Stimulated activated naive CD8-positive, alpha-beta T cell treated with anti-CD3 and anti-CD28 coated beads, Interleukin-15, Interleukin-2, amounts not matched to agents 100 ng/mL and 50 ng/mL, for 24 hours (primary cell): ENCODE measurements at regions not wholly inside any gene's neighbourhood (a gene's known extent, or its start where the extent isn't known, plus 50 kb on each side); places are given as distances from the start of the nearest gene placed in this dataset.
"Not testable (repeated sequence)": the region's sequence is repeated elsewhere in the genome, so short reads cannot be mapped to it uniquely, and the experiment has no call there.

Experiments
- H3K27ac Mint-ChIP-seq: one replicate; pipeline ENCODE4 v1.8.0; 2021; ENCODE audit warnings: mild to moderate bottlenecking, mixed read lengths
- H3K27me3 Mint-ChIP-seq: one replicate; pipeline ENCODE4 v1.8.0; 2021; ENCODE audit warnings: mixed read lengths
- H3K36me3 Mint-ChIP-seq: one replicate; pipeline ENCODE4 v1.8.0; 2021; ENCODE audit warnings: low read depth, mixed read lengths
- H3K4me1 Mint-ChIP-seq: one replicate; pipeline ENCODE4 v1.8.0; 2021; ENCODE audit warnings: low read depth, mixed read lengths
- H3K4me3 Mint-ChIP-seq: one replicate; pipeline ENCODE4 v1.8.0; 2021; ENCODE audit warnings: mild to moderate bottlenecking, mixed read lengths
- H3K9me3 Mint-ChIP-seq: one replicate; pipeline ENCODE4 v1.8.0; 2021; ENCODE audit warnings: mixed read lengths

- Mint-ChIP-seq H3K27ac (peak overlapping the region; percentile 51), H3K36me3 (peaks cover 19% of the 10 kb centered on the region), H3K4me1 (peaks cover 35% of the 10 kb centered on the region), H3K4me3 (peak overlapping the region; percentile 60), H3K9me3 (peaks cover 8% of the 10 kb centered on the region), H3K27me3 (peaks cover 3% of the 10 kb centered on the region)
These were observed 159.1 kb downstream of the CCDC71L start for GRCh38 chr7:106501605-106502580.

- H3K27me3 Mint-ChIP-seq = peaks cover 12% of the 10 kb centered on the region
- peaks cover 11% of the 10 kb centered on the region for H3K9me3 Mint-ChIP-seq
- H3K4me3 Mint-ChIP-seq = no peak overlapping the region
- H3K4me1 Mint-ChIP-seq = peaks cover 27% of the 10 kb centered on the region
- H3K27ac Mint-ChIP-seq = no peak overlapping the region
- peaks cover 17% of the 10 kb centered on the region for H3K36me3 Mint-ChIP-seq
These were observed 161.1 kb downstream of the CCDC71L start for GRCh38 chr7:106499897-106500296.

DNA sequence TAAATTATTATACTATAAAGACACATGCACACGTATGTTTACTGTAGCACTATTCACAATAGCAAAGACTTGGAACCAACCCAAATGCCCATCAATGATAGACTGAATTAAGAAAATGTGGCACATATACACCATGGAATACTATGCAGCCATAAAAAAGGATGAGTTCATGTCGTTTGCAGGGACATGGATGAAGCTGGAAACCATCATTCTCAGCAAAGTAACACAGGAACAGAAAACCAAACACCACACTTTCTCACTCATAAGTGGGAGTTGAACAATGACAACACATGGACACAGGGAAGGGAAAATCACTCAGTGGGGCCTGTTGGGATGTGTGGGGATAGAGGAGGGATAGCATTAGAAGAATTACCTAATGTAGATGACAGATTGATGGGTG is 163.0 kb downstream of the CCDC71L start:
- H3K27ac Mint-ChIP-seq, H3K9me3 Mint-ChIP-seq, H3K4me3 Mint-ChIP-seq, H3K36me3 Mint-ChIP-seq: not testable (repeated sequence)
- peaks cover 14% of the 10 kb centered on the region for H3K27me3 Mint-ChIP-seq
- H3K4me1 Mint-ChIP-seq = peaks cover 12% of the 10 kb centered on the region

DNA sequence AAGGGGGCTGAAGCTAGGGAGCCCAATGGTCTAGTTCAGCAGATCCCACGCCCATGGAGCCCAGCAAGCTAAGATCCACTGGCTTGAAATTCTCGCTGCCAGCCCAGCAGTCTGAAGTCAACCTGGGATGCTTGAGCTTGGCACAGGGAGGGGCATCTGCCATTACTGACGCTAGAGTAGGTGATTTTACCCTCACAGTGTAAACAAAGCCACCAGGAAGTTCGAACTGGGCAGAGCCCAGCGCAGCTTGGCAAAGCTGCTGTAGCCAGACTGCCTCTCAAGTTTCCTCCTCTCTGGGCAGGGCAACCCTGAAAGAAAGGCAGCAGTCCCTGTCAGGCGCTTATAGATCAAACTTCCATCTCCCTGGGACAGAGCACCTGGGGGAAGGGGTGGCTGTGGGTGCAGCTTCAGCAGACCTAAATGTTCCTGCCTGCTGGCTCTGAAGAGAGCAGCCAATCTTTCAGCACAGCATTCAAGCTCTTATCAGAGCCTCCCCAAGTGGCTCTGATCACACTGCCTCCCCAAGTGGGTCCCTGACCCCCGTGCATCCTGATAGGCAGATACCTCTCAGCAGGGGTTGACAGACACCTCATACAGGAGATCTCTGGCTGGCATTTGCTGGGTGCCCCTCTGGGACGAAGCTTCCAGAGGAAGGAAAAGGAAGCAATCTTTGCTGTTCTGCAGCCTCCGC is 167.8 kb downstream of the CCDC71L start:
- Mint-ChIP-seq H3K27ac (no peak overlapping the region), H3K36me3 (peaks cover 11% of the 10 kb centered on the region), H3K27me3 (peaks cover 18% of the 10 kb centered on the region), H3K9me3 (peaks cover 11% of the 10 kb centered on the region), H3K4me3 (no peak overlapping the region), H3K4me1 (no peaks in the 10 kb centered on the region)

- Mint-ChIP-seq H3K36me3 (peaks cover 11% of the 10 kb centered on the region), H3K4me3 (no peak overlapping the region), H3K27ac (no peak overlapping the region), H3K27me3 (peaks cover 12% of the 10 kb centered on the region), H3K9me3 (peaks cover 8% of the 10 kb centered on the region), H3K4me1 (peaks cover 42% of the 10 kb centered on the region)
These were observed 172.5 kb downstream of the CCDC71L start for GRCh38 chr7:106488465-106488864.

- peaks cover 8% of the 10 kb centered on the region for H3K9me3 Mint-ChIP-seq
- H3K27ac Mint-ChIP-seq = no peak overlapping the region
- H3K4me3 Mint-ChIP-seq = no peak overlapping the region
- peaks cover 11% of the 10 kb centered on the region for H3K36me3 Mint-ChIP-seq
- H3K27me3 Mint-ChIP-seq = peaks cover 12% of the 10 kb centered on the region
- H3K4me1 Mint-ChIP-seq = peaks cover 46% of the 10 kb centered on the region
These were observed 173.1 kb downstream of the CCDC71L start for GRCh38 chr7:106487892-106488291.

DNA sequence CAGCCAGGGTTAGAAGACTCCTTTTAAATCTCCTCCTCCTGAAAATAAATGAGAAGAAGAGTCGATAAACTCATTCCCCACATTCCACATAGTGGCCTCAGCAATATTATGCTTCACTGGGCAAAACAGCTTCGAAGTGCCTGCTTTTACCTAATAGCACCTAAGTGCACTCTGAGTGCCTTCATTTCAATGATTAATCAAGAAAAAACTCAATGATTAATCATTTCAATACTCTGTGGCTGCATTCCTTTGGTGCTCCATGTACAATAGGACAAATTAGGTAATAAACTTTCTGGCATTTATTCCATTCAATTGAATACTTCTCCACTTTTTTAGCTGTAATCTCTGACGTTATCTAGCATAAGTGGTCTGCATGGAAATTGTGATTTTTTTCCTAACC is 174.6 kb downstream of the CCDC71L start:
- peak overlapping the region; percentile 92 for H3K27ac Mint-ChIP-seq
- H3K9me3 Mint-ChIP-seq = peaks cover 8% of the 10 kb centered on the region
- H3K27me3 Mint-ChIP-seq = peaks cover 8% of the 10 kb centered on the region
- H3K36me3 Mint-ChIP-seq = peaks cover 11% of the 10 kb centered on the region
- no peak overlapping the region for H3K4me3 Mint-ChIP-seq
- peaks cover 57% of the 10 kb centered on the region for H3K4me1 Mint-ChIP-seq

DNA sequence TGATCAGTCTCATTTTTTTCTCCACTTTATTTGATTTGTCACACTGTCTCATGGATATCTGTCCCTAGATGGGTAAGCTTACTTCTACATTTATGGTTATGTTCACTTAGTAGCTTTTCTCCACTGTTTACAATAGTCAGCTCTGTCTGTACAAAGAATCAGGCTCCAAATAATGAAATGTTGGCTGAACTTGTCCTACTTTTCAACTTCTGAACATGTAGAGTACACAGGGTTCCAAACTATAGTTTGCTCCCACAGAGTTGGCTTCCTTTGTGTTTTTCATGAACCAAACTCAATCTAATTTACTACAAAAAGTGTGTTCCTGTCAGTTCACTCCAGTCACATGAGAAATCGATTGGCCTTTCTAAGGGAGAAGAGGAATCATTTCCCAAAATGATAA is 175.0 kb downstream of the CCDC71L start:
- peaks cover 11% of the 10 kb centered on the region for H3K27me3 Mint-ChIP-seq
- H3K27ac Mint-ChIP-seq = peak overlapping the region; percentile 92
- peaks cover 8% of the 10 kb centered on the region for H3K9me3 Mint-ChIP-seq
- H3K4me3 Mint-ChIP-seq = peak overlapping the region; percentile 53
- peaks cover 11% of the 10 kb centered on the region for H3K36me3 Mint-ChIP-seq
- H3K4me1 Mint-ChIP-seq = peaks cover 62% of the 10 kb centered on the region

GRCh38 chr7:106485031-106485551 is 175.9 kb downstream of the CCDC71L start:
- Mint-ChIP-seq H3K4me1 (peaks cover 70% of the 10 kb centered on the region), H3K4me3 (peak overlapping the region; percentile 53), H3K9me3 (no peaks in the 10 kb centered on the region), H3K36me3 (peaks cover 7% of the 10 kb centered on the region), H3K27ac (peak overlapping the region; percentile 92), H3K27me3 (peaks cover 12% of the 10 kb centered on the region)

GRCh38 chr7:106484562-106484961 is 176.4 kb downstream of the CCDC71L start:
- Mint-ChIP-seq H3K27me3 (peaks cover 14% of the 10 kb centered on the region), H3K4me3 (peak overlapping the region; percentile 53), H3K27ac (peak overlapping the region; percentile 92), H3K4me1 (peaks cover 74% of the 10 kb centered on the region), H3K9me3 (no peaks in the 10 kb centered on the region), H3K36me3 (peaks cover 1% of the 10 kb centered on the region)

- Mint-ChIP-seq H3K27ac (no peak overlapping the region), H3K9me3 (no peaks in the 10 kb centered on the region), H3K4me1 (peaks cover 72% of the 10 kb centered on the region), H3K27me3 (peaks cover 16% of the 10 kb centered on the region), H3K4me3 (no peak overlapping the region), H3K36me3 (no peaks in the 10 kb centered on the region)
These were observed 178.9 kb downstream of the CCDC71L start for GRCh38 chr7:106482091-106482490.

DNA sequence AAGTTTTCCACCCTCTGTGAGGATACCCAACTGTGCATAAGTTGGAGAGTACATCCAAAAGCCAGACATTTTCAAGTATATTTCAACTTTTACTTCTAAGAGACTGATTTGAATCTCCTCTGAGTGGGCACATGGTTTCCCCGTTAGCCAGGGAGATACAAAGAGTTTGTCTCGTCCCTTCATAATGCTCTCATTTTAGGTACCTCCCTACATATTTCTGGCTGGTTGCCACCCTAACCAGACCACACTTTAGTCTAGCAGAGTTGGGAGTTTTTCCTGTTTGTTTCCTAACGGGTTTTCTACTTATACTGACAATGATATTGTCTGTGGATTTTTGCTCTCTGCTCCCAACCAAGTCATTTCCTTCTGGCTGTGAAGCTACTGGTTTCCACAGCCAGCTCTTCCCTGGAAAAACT is 180.3 kb downstream of the CCDC71L start:
- Mint-ChIP-seq H3K27me3 (peaks cover 14% of the 10 kb centered on the region), H3K36me3 (no peaks in the 10 kb centered on the region), H3K4me3 (peak overlapping the region; percentile 23), H3K27ac (peak overlapping the region; percentile 74), H3K4me1 (peaks cover 57% of the 10 kb centered on the region), H3K9me3 (no peaks in the 10 kb centered on the region)

DNA sequence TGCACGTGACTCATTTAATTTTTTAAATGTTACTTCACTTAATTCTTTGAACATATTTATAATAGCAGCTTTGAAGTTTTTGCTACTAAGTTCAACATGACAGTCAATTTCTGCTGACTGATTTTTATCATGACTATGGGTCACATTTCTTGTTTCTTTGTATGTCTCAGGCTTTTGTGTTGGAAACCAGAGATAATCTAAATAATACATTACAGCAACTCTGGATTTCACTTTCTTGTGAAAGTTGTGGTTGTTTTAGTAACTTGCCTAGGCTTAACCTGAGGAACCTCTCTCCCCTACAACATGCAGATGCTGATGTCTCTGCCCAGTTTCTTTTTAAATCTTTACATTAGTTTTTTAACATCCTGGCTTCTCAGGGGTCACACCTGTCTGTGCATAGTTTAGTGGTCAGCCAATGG is 180.8 kb downstream of the CCDC71L start:
- Mint-ChIP-seq H3K27ac (peak overlapping the region; percentile 74), H3K4me1 (peaks cover 52% of the 10 kb centered on the region), H3K36me3 (no peaks in the 10 kb centered on the region), H3K9me3 (no peaks in the 10 kb centered on the region), H3K4me3 (peak overlapping the region; percentile 23), H3K27me3 (peaks cover 17% of the 10 kb centered on the region)

DNA sequence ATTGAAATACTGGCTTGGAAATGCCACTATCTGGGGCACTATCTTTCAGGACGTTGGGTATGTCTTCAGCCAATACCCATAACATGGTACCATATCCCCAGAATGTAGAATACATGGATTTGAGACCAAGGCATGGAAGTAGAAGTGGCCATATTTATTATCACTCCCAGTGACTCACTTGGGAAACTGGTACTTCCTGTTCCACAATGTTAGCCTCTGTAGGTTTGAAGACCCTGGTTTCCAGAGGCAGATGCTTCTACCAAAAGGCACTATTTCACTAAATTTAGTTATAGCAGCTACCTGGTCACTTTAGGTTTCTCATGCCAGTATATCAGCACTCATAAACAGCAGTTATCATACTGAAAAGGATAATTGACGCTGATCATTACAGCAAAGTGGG is 184.2 kb downstream of the CCDC71L start:
- no peaks in the 10 kb centered on the region for H3K9me3 Mint-ChIP-seq
- no peak overlapping the region for H3K4me3 Mint-ChIP-seq
- peaks cover 24% of the 10 kb centered on the region for H3K27me3 Mint-ChIP-seq
- H3K4me1 Mint-ChIP-seq = peaks cover 37% of the 10 kb centered on the region
- no peak overlapping the region for H3K27ac Mint-ChIP-seq
- H3K36me3 Mint-ChIP-seq = no peaks in the 10 kb centered on the region

GRCh38 chr7:106472741-106473140 is 188.0 kb upstream of the NAMPT start:
- Mint-ChIP-seq H3K4me3 (no peak overlapping the region), H3K4me1 (peaks cover 44% of the 10 kb centered on the region), H3K36me3 (peaks cover 7% of the 10 kb centered on the region), H3K27ac (no peak overlapping the region), H3K27me3 (peaks cover 13% of the 10 kb centered on the region), H3K9me3 (peaks cover 6% of the 10 kb centered on the region)
